A549 (cell line): ENCODE measurements at regions not wholly inside any gene's neighbourhood (a gene's known extent, or its start where the extent isn't known, plus 50 kb on each side); places are given as distances from the start of the nearest gene placed in this dataset.
A peak's percentile ranks its signal among the peaks of the same experiment; 100 is the strongest.

ENCODE experiments used
- ATAC-seq, 2 experiments: fragments of 200-7000 bp in 1 of 2; fragments of >200 bp in 1 of 2; cut with Nextera tagmentation in 1 of 2; cut with Tn5 transposase in 1 of 2; 3 replicates each; pipeline versions ENCODE4 v1.8.0 to v1.9.1; 2018 to 2020; ENCODE audit warnings: mild to moderate bottlenecking in 1 of 2, moderate library complexity in 1 of 2
- CTCF ChIA-PET: fragments of 300-600 bp; sonication (Branson Sonifier 250); formaldehyde crosslinking; extraction: SDS; loops from one replicate; lab custom pipeline; 2021; ENCODE audit warnings: antibody characterized with exemption, inconsistent platforms; lab: Yijun Ruan, JAX
- POLR2A ChIA-PET: fragments of 350-600 bp; formaldehyde crosslinking; extraction: SDS; loops from one replicate; lab custom pipeline; 2021; ENCODE audit warnings: antibody characterized with exemption, inconsistent platforms; lab: Yijun Ruan, JAX
- DNase-seq, 2 experiments: peaks; one replicate each; pipeline versions ENCODE4 v3.0.0 to v3.0.0-alpha.2; 2011 to 2016; ENCODE audit warnings: low read depth in 1 of 2, low spot score in 1 of 2
- FAIRE-seq: peaks from 2 replicates; lab custom pipeline; 2011; peaks lifted over from hg19 to GRCh38; lab: Jason Lieb, UNC
- H3K27ac ChIP-seq, 2 experiments: fragments of >200 bp; sonication (Bioruptor Twin); formaldehyde crosslinking; 3 replicates each; pipeline ENCODE4 v1.5.1; 2016 to 2017
- H3K4me1 ChIP-seq: fragments of >200 bp; sonication (Bioruptor Twin); formaldehyde crosslinking; 3 replicates; pipeline ENCODE4 v1.6.1; 2016
- H3K4me2 ChIP-seq: fragments of >200 bp; sonication (Bioruptor Twin); formaldehyde crosslinking; 3 replicates; pipeline ENCODE4 v1.6.1; 2016
- H3K4me3 ChIP-seq: fragments of >200 bp; sonication (Bioruptor Twin); formaldehyde crosslinking; 3 replicates; pipeline ENCODE4 v1.5.1; 2016
- H3K9me3 ChIP-seq: fragments of >200 bp; sonication (Bioruptor Twin); formaldehyde crosslinking; 3 replicates; pipeline ENCODE4 v1.6.1; 2016
- EHMT2 ChIP-seq: fragments of 200-600 bp; sonication (generic); IDR thresholded peaks from 2 replicates; pipeline ENCODE4 v1.6.1; 2016; ENCODE audit warnings: antibody characterized with exemption, low read depth, mild to moderate bottlenecking, moderate library complexity
- ESRRA ChIP-seq: fragments of 150-350 bp; IDR thresholded peaks from 2 replicates; pipeline ENCODE4 v1.6.1; 2014; ENCODE audit warnings: mild to moderate bottlenecking, low read length, borderline replicate concordance
- FOSL2 ChIP-seq, 2 experiments: fragments of 450-650 bp in 1 of 2; fragments of >200 bp in 1 of 2; sonication (Bioruptor Twin) in 1 of 2; formaldehyde crosslinking; IDR thresholded peaks; 2 replicates each; pipeline versions ENCODE4 v1.5.0 to v1.6.1; 2016 to 2020; ENCODE audit warnings: mild to moderate bottlenecking in 1 of 2, moderate library complexity in 1 of 2
- HDAC2 ChIP-seq: fragments of 200-600 bp; sonication (generic); IDR thresholded peaks from 2 replicates; pipeline ENCODE4 v1.6.1; 2016
- HEYL ChIP-seq: fragments of 250-450 bp; sonication (Bioruptor Pico); IDR thresholded peaks from 2 replicates; pipeline ENCODE4 v1.8.0; 2021; ENCODE audit warnings: mild to moderate bottlenecking, moderate library complexity
- PBX3 ChIP-seq: IDR thresholded peaks from 2 replicates; pipeline ENCODE4 v1.6.1; 2012
- REST ChIP-seq: fragments of 200-600 bp; sonication (generic); IDR thresholded peaks from 2 replicates; pipeline ENCODE4 v1.6.1; 2016; ENCODE audit warnings: antibody characterized with exemption, mild to moderate bottlenecking, moderate library complexity
- RFX5 ChIP-seq: fragments of 450-650 bp; IDR thresholded peaks from 2 replicates; pipeline ENCODE4 v1.7.1; 2014; ENCODE audit warnings: antibody characterized with exemption, mild to moderate bottlenecking, moderate library complexity
- WGBS: methylation state at CpG from one replicate; pipeline ENCODE4 v1.1.6; 2017; ENCODE audit errors: missing lambda C conversion rate; 5-methylcytosine and 5-hydroxymethylcytosine counted together

DNA sequence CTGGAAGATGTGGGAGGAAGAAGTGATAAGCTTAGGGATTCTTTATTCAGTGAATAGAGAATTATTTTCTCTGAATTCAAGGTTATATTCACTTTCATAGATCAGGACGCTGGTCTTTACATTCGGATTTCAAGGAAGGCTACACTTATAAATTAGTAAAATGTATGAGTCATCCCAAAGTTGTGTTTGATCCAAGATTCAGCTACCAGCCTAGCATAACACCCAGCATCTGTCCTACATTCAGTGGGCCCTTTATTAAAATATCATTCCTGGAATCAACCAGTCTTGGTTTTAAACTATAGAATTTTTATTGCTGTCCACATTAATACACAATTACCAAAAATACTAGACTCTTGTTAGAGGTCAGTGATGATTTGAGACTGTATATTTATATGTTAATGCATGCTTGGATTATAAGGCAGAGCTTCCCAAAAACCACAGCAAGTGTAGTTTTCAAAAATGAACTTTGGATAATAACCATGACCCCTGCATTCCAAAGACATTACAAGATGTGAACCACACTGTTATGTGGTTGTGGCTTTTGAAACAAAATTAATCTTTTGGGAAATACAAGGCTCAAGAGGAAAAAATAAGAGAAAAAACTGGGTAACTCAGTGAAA is 210.7 kb upstream of the CNR1 start:
- WGBS = 17% methylated on average over 2 of the region's 2 CpGs
- DNase-seq (no peak), FAIRE-seq (no peak), ATAC-seq (no peak)
- peaks cover 37% of the 10 kb centered on the region for H3K4me1 ChIP-seq
- no peak overlapping the region for H3K4me3 ChIP-seq
- H3K27ac ChIP-seq = peak overlapping the region in 1 of 2 experiments; percentile 49; a peak in 3 of 6 replicates
- H3K9me3 ChIP-seq = no peaks in the 10 kb centered on the region
- peak overlapping the region; percentile 50 for H3K4me2 ChIP-seq
- POLR2A ChIA-PET = no interaction called here
- TF ChIP-seq FOSL2 (IDR thresholded peaks at IDR 0.05) (no peak), FOSL2 (CRISPR knock-in tag; IDR thresholded peaks at IDR 0.05) (peak; percentile 20; the same call in 1 of the 2 replicates), HEYL (no peak)
- TF ChIP-seq, all 56 proteins: peak for 1
- CTCF ChIA-PET = interaction anchor here (0.8 kb wide), 1 partner anchor 447 kb away, joined by 3 read pairs; no protein-coding TSS in a partner anchor

GRCh38 chr6:88376197-88376596 is 210.1 kb upstream of the CNR1 start:
- DNase-seq (no peak), FAIRE-seq (no peak)
- POLR2A ChIA-PET = no interaction called here

DNA sequence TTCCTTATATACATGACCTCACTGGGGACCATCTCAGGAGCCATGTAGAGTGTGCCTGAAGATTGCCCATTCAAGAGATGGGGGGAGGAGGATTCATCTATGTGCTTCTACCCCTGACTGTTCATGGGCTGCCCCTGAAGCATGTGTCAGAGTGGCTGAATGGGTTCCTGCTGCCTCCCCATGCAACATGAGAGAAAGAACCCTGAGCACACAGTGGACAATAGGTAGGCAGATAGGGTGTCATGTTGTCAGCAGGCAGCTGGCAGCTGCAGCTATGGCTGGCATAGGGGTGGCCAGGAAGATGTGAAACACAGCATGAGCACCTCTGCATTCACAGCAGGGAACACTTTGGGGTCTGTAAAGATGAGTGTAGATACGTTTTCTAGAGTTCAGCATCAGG is 208.4 kb upstream of the CNR1 start:
- WGBS = 9% methylated on average over 1 of the region's 1 CpG
- Histone ChIP-seq H3K4me3 (no peak overlapping the region), H3K9me3 (no peaks in the 10 kb centered on the region), H3K27ac (no peak overlapping the region; a peak in 1 of 6 replicates), H3K4me2 (no peak overlapping the region), H3K4me1 (peaks cover 18% of the 10 kb centered on the region)
- ATAC-seq = no peak
- no peak for FAIRE-seq
- no peak for TF ChIP-seq EHMT2
- no peak for TF ChIP-seq HDAC2
- TF ChIP-seq HEYL = no peak
- POLR2A ChIA-PET = no interaction called here
- CTCF ChIA-PET = interaction anchor here (0.6 to 0.7 kb wide), 2 partner anchors 11 to 102 kb away, joined by 3 read pairs; no protein-coding TSS in a partner anchor
- DNase-seq = no peak

More at GRCh38 chr6:88376197-88376596, 210.1 kb upstream of the CNR1 start:
- Histone ChIP-seq H3K4me2 (no peak overlapping the region; the same call in 2 of the 3 replicates), H3K4me1 (peaks cover 34% of the 10 kb centered on the region), H3K27ac (peak overlapping the region in 1 of 2 experiments; percentile 49; a peak in 3 of 6 replicates), H3K9me3 (no peaks in the 10 kb centered on the region), H3K4me3 (no peak overlapping the region)
- no peak for ATAC-seq
- 63% methylated on average over 2 of the region's 2 CpGs for WGBS
- TF ChIP-seq RFX5 (no peak), REST (peak; percentile 59; the same call in 1 of the 2 replicates), ESRRA (no peak)
- CTCF ChIA-PET = interaction anchor here (0.6 to 0.8 kb wide), 2 partner anchors 162 to 446 kb away, joined by 3 read pairs; no protein-coding TSS in a partner anchor

GRCh38 chr6:88371480-88371879 is 205.3 kb upstream of the CNR1 start:
- no peak for TF ChIP-seq PBX3
- TF ChIP-seq, all 56 proteins: peak for 0
- peaks cover 22% of the 10 kb centered on the region for H3K4me1 ChIP-seq
- H3K4me3 ChIP-seq = no peak overlapping the region
- 78% methylated on average over 2 of the region's 2 CpGs for WGBS
- ATAC-seq (no peak), FAIRE-seq (no peak), DNase-seq (no peak)
- ChIA-PET CTCF (interaction anchor here (0.6 kb wide), 1 partner anchor 99 kb away, joined by 3 read pairs; no protein-coding TSS in a partner anchor), POLR2A (no interaction called here)
- peak overlapping the region in 1 of 2 experiments; percentile 26; a peak in 1 of 6 replicates for H3K27ac ChIP-seq
- no peak overlapping the region for H3K4me2 ChIP-seq
- H3K9me3 ChIP-seq = no peaks in the 10 kb centered on the region; the same call in 2 of the 3 replicates
